ENCODE measurements at regions not wholly inside any gene's neighbourhood (a gene's known extent, or its start where the extent isn't known, plus 50 kb on each side); places are given as distances from the start of the nearest gene placed in this dataset.

GRCh38 chr3:18735005-18735404 is 309.9 kb upstream of the SATB1 start:
- H3K9me3 ChIP-seq (ENCODE audit: control insufficient read depth, insufficient read depth, low read length) = peaks cover 8% of the 10 kb centered on the region; the same call in 1 of the 2 replicates
- POLR2A ChIA-PET = no interaction called here
- H3K27me3 ChIP-seq (ENCODE audit: control insufficient read depth, insufficient read depth, low read length) = no peaks in the 10 kb centered on the region
- CTCF ChIA-PET = no interaction called here
- H3K4me3 ChIP-seq (ENCODE audit: low read depth, low read length) = no peak overlapping the region
- no peak overlapping the region for H3K27ac ChIP-seq (ENCODE audit: low read depth, low read length)
- no peak for TF ChIP-seq CTCF (IDR thresholded peaks at IDR 0.05; ENCODE audit: low read depth, low read length)
- DNase-seq (ENCODE audit: low read depth, low spot score) = no peak

GRCh38 chr3:18734309-18734708 is 309.2 kb upstream of the SATB1 start:
- Histone ChIP-seq H3K27ac (ENCODE audit: low read depth, low read length) (no peak overlapping the region), H3K27me3 (ENCODE audit: control insufficient read depth, insufficient read depth, low read length) (no peaks in the 10 kb centered on the region), H3K9me3 (ENCODE audit: control insufficient read depth, insufficient read depth, low read length) (peaks cover 8% of the 10 kb centered on the region; the same call in 1 of the 2 replicates), H3K4me3 (ENCODE audit: low read depth, low read length) (no peak overlapping the region)
- ChIA-PET CTCF (no interaction called here), POLR2A (no interaction called here)
- DNase-seq (ENCODE audit: low read depth, low spot score) = no peak
- TF ChIP-seq CTCF (IDR thresholded peaks at IDR 0.05; ENCODE audit: low read depth, low read length) = no peak

DNA sequence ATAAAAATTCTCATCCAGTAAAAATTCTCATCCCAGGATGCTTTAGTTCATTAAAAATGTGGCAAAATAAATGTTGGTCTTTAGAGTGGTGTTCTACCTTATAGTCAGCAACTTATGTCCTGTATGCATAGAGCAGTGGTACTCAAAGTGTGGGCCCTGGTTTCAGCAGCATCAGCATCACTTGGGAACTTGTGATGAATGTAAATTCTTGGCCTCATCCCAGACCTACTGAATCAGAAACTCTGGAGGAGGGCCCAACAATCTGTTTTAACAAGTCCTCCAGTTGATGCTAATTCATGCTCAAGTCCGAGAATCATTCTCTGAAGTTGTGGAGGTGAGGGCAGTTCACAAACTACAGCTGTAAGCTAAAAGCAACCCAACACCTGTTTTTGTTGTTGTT is 307.3 kb upstream of the SATB1 start:
- no peak overlapping the region for H3K4me3 ChIP-seq (ENCODE audit: low read depth, low read length)
- CTCF ChIA-PET = no interaction called here
- POLR2A ChIA-PET = no interaction called here
- H3K27me3 ChIP-seq (ENCODE audit: control insufficient read depth, insufficient read depth, low read length) = no peaks in the 10 kb centered on the region
- no peak for TF ChIP-seq CTCF (IDR thresholded peaks at IDR 0.05; ENCODE audit: low read depth, low read length)
- H3K9me3 ChIP-seq (ENCODE audit: control insufficient read depth, insufficient read depth, low read length) = peaks cover 8% of the 10 kb centered on the region; the same call in 1 of the 2 replicates
- H3K27ac ChIP-seq (ENCODE audit: low read depth, low read length) = no peak overlapping the region
- no peak for DNase-seq (ENCODE audit: low read depth, low spot score)

GRCh38 chr3:18730491-18730890 is 305.4 kb upstream of the SATB1 start:
- ChIA-PET CTCF (no interaction called here), POLR2A (no interaction called here)
- TF ChIP-seq CTCF (IDR thresholded peaks at IDR 0.05; ENCODE audit: low read depth, low read length) = no peak
- peaks cover 8% of the 10 kb centered on the region; the same call in 1 of the 2 replicates for H3K9me3 ChIP-seq (ENCODE audit: control insufficient read depth, insufficient read depth, low read length)
- H3K27ac ChIP-seq (ENCODE audit: low read depth, low read length) = no peak overlapping the region
- H3K4me3 ChIP-seq (ENCODE audit: low read depth, low read length) = no peak overlapping the region
- no peaks in the 10 kb centered on the region for H3K27me3 ChIP-seq (ENCODE audit: control insufficient read depth, insufficient read depth, low read length)
- no peak for DNase-seq (ENCODE audit: low read depth, low spot score)

DNA sequence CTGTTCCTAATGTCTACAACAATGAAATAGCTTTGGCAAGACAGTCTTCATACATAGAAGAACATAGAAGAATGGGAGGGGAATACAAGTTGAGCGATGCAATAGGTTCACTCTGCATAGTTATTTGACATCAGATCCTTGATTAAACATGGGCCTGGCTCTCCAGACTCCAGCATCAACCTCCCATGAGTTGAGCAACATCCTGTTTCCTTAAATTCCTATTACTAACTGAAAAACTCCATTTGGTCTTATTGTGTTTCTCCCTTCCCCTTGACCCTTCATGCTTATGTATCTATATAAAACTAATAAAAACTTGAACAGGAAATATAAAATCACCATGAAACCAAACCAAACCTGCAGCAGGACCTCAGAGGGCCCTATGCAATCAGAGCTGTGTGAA is 304.5 kb upstream of the SATB1 start:
- POLR2A ChIA-PET = no interaction called here
- TF ChIP-seq CTCF (IDR thresholded peaks at IDR 0.05; ENCODE audit: low read depth, low read length) = no peak
- Histone ChIP-seq H3K9me3 (ENCODE audit: control insufficient read depth, insufficient read depth, low read length) (peaks cover 7% of the 10 kb centered on the region; the same call in 1 of the 2 replicates), H3K27ac (ENCODE audit: low read depth, low read length) (no peak overlapping the region), H3K27me3 (ENCODE audit: control insufficient read depth, insufficient read depth, low read length) (no peaks in the 10 kb centered on the region), H3K4me3 (ENCODE audit: low read depth, low read length) (no peak overlapping the region)
- CTCF ChIA-PET = no interaction called here
- no peak for DNase-seq (ENCODE audit: low read depth, low spot score)

All from AG04450 (cell line).